IPS-15b (cell line): ENCODE measurements at regions not wholly inside any gene's neighbourhood (a gene's known extent, or its start where the extent isn't known, plus 50 kb on each side); places are given as distances from the start of the nearest gene placed in this dataset.

Experiments used
- H3K27me3 ChIP-seq: one replicate; pipeline ENCODE4 v1.6.1; 2013; ENCODE audit warnings: low read length; ENCODE audit not compliant: control insufficient read depth, insufficient read depth
- H3K36me3 ChIP-seq: one replicate; pipeline ENCODE4 v1.6.1; 2013; ENCODE audit warnings: low read length; ENCODE audit not compliant: control insufficient read depth, insufficient read depth
- H3K4me1 ChIP-seq: one replicate; pipeline ENCODE4 v1.6.1; 2013; ENCODE audit warnings: mild to moderate bottlenecking, low read length; ENCODE audit not compliant: control insufficient read depth, insufficient read depth
- H3K4me3 ChIP-seq: one replicate; pipeline ENCODE4 v1.5.1; 2013; ENCODE audit warnings: low read depth, low read length
- H3K9ac ChIP-seq: one replicate; pipeline ENCODE4 v1.6.1; 2013; ENCODE audit warnings: low read depth, mild to moderate bottlenecking, low read length
- H3K9me3 ChIP-seq: one replicate; pipeline ENCODE4 v1.6.1; 2013; ENCODE audit warnings: mild to moderate bottlenecking, low read length; ENCODE audit not compliant: control insufficient read depth, insufficient read depth

- Histone ChIP-seq H3K4me3 (no peak overlapping the region), H3K4me1 (peaks cover 17% of the 10 kb centered on the region), H3K9me3 (no peaks in the 10 kb centered on the region), H3K9ac (no peak overlapping the region), H3K36me3 (no peaks in the 10 kb centered on the region), H3K27me3 (no peaks in the 10 kb centered on the region)
Observed at GRCh38 chr14:82431031-82431430, 897.4 kb upstream of the SEL1L start.

GRCh38 chr14:82432301-82433105 lies 898.9 kb upstream of the SEL1L start:
- H3K36me3 ChIP-seq = no peaks in the 10 kb centered on the region
- H3K27me3 ChIP-seq = no peaks in the 10 kb centered on the region
- H3K4me1 ChIP-seq = peaks cover 17% of the 10 kb centered on the region
- H3K4me3 ChIP-seq = no peak overlapping the region
- H3K9me3 ChIP-seq = no peaks in the 10 kb centered on the region
- no peak overlapping the region for H3K9ac ChIP-seq

- no peak overlapping the region for H3K9ac ChIP-seq
- no peak overlapping the region for H3K4me3 ChIP-seq
- peaks cover 3% of the 10 kb centered on the region for H3K4me1 ChIP-seq
- H3K27me3 ChIP-seq = no peaks in the 10 kb centered on the region
- H3K36me3 ChIP-seq = no peaks in the 10 kb centered on the region
- H3K9me3 ChIP-seq = no peaks in the 10 kb centered on the region
Observed at GRCh38 chr14:82438436-82438835, 904.8 kb upstream of the SEL1L start.

- Histone ChIP-seq H3K4me1 (no peaks in the 10 kb centered on the region), H3K27me3 (no peaks in the 10 kb centered on the region), H3K4me3 (no peak overlapping the region), H3K9me3 (no peaks in the 10 kb centered on the region), H3K36me3 (no peaks in the 10 kb centered on the region), H3K9ac (no peak overlapping the region)
Observed at GRCh38 chr14:82441270-82441669, 907.6 kb upstream of the SEL1L start.

GRCh38 chr14:82445810-82446570 lies 912.3 kb upstream of the SEL1L start:
- no peaks in the 10 kb centered on the region for H3K9me3 ChIP-seq
- H3K36me3 ChIP-seq = no peaks in the 10 kb centered on the region
- no peak overlapping the region for H3K9ac ChIP-seq
- peaks cover 2% of the 10 kb centered on the region for H3K4me1 ChIP-seq
- H3K4me3 ChIP-seq = no peak overlapping the region
- H3K27me3 ChIP-seq = no peaks in the 10 kb centered on the region

- H3K36me3 ChIP-seq = no peaks in the 10 kb centered on the region
- H3K27me3 ChIP-seq = no peaks in the 10 kb centered on the region
- H3K9ac ChIP-seq = no peak overlapping the region
- no peaks in the 10 kb centered on the region for H3K9me3 ChIP-seq
- no peak overlapping the region for H3K4me3 ChIP-seq
- peaks cover 7% of the 10 kb centered on the region for H3K4me1 ChIP-seq
Observed at GRCh38 chr14:82447586-82447985, 913.9 kb upstream of the SEL1L start.

- no peak overlapping the region for H3K9ac ChIP-seq
- H3K4me1 ChIP-seq = peaks cover 7% of the 10 kb centered on the region
- no peaks in the 10 kb centered on the region for H3K27me3 ChIP-seq
- H3K9me3 ChIP-seq = no peaks in the 10 kb centered on the region
- H3K36me3 ChIP-seq = no peaks in the 10 kb centered on the region
- H3K4me3 ChIP-seq = no peak overlapping the region
Observed at GRCh38 chr14:82449926-82450468, 916.3 kb upstream of the SEL1L start.

- no peak overlapping the region for H3K4me3 ChIP-seq
- no peaks in the 10 kb centered on the region for H3K27me3 ChIP-seq
- peaks cover 7% of the 10 kb centered on the region for H3K4me1 ChIP-seq
- no peaks in the 10 kb centered on the region for H3K9me3 ChIP-seq
- no peaks in the 10 kb centered on the region for H3K36me3 ChIP-seq
- H3K9ac ChIP-seq = no peak overlapping the region
Observed at GRCh38 chr14:82451675-82452074, 918.0 kb upstream of the SEL1L start.

- no peak overlapping the region for H3K4me3 ChIP-seq
- no peaks in the 10 kb centered on the region for H3K36me3 ChIP-seq
- H3K27me3 ChIP-seq = no peaks in the 10 kb centered on the region
- H3K9me3 ChIP-seq = no peaks in the 10 kb centered on the region
- H3K4me1 ChIP-seq = no peaks in the 10 kb centered on the region
- no peak overlapping the region for H3K9ac ChIP-seq
Observed at GRCh38 chr14:82482345-82482744, 948.7 kb upstream of the SEL1L start.

GRCh38 chr14:82488473-82488872 lies 954.8 kb upstream of the SEL1L start:
- Histone ChIP-seq H3K27me3 (no peaks in the 10 kb centered on the region), H3K9ac (no peak overlapping the region), H3K36me3 (no peaks in the 10 kb centered on the region), H3K4me3 (no peak overlapping the region), H3K9me3 (no peaks in the 10 kb centered on the region), H3K4me1 (no peaks in the 10 kb centered on the region)

- H3K36me3 ChIP-seq = no peaks in the 10 kb centered on the region
- no peak overlapping the region for H3K4me3 ChIP-seq
- H3K27me3 ChIP-seq = no peaks in the 10 kb centered on the region
- H3K9me3 ChIP-seq = no peaks in the 10 kb centered on the region
- no peaks in the 10 kb centered on the region for H3K4me1 ChIP-seq
- H3K9ac ChIP-seq = no peak overlapping the region
Observed at GRCh38 chr14:82490397-82490796, 956.7 kb upstream of the SEL1L start.

- H3K9me3 ChIP-seq = no peaks in the 10 kb centered on the region
- H3K4me1 ChIP-seq = no peaks in the 10 kb centered on the region
- no peaks in the 10 kb centered on the region for H3K36me3 ChIP-seq
- no peak overlapping the region for H3K9ac ChIP-seq
- H3K4me3 ChIP-seq = no peak overlapping the region
- no peaks in the 10 kb centered on the region for H3K27me3 ChIP-seq
Observed at GRCh38 chr14:82492157-82492556, 958.5 kb upstream of the SEL1L start.
